H1 (cell line): ENCODE measurements at regions not wholly inside any gene's neighbourhood (a gene's known extent, or its start where the extent isn't known, plus 50 kb on each side); places are given as distances from the start of the nearest gene placed in this dataset.

Experiments used
- CTCF ChIA-PET: fragments of 300-600 bp; sonication (Branson Sonifier 250); formaldehyde crosslinking; loops from one replicate; lab custom pipeline; 2021; ENCODE audit not compliant: partially characterized antibody; lab: Charles Lee
- POLR2A ChIA-PET: fragments of 300-600 bp; sonication (Branson Sonifier 250); formaldehyde crosslinking; loops from one replicate; lab custom pipeline; 2021; ENCODE audit warnings: inconsistent platforms; ENCODE audit not compliant: partially characterized antibody; lab: Charles Lee
- DNase-seq, 2 experiments: peaks; one replicate each; pipeline versions ENCODE4 v3.0.0 to v3.0.0-alpha.2; 2010 to 2022; ENCODE audit warnings: low spot score in 2 of 2, low read depth in 1 of 2, mixed read lengths in 1 of 2
- FAIRE-seq: peaks from 2 replicates; lab custom pipeline; 2011; peaks lifted over from hg19 to GRCh38; lab: Jason Lieb, UNC
- H2AFZ ChIP-seq: 2 replicates; pipeline ENCODE4 v1.8.1; 2012; ENCODE audit warnings: low read length, inconsistent platforms
- H2AK5ac ChIP-seq: 2 replicates; pipeline ENCODE4 v1.6.1; 2013; ENCODE audit warnings: low read depth, low read length
- H2BK120ac ChIP-seq: replicated peaks from 2 replicates; pipeline ENCODE3; 2013; ENCODE audit warnings: low read depth, low read length, inconsistent platforms
- H2BK12ac ChIP-seq: 2 replicates; pipeline ENCODE4 v1.6.1; 2013; ENCODE audit warnings: low read depth, low read length
- H2BK15ac ChIP-seq: 2 replicates; pipeline ENCODE4 v1.6.1; 2013; ENCODE audit warnings: low read length
- H2BK20ac ChIP-seq: 2 replicates; pipeline ENCODE4 v1.6.1; 2013; ENCODE audit warnings: low read length
- H2BK5ac ChIP-seq: 2 replicates; pipeline ENCODE4 v1.6.1; 2013; ENCODE audit warnings: low read depth, low read length
- H3K14ac ChIP-seq: 2 replicates; pipeline ENCODE4 v1.6.1; 2013; ENCODE audit warnings: inconsistent platforms; ENCODE audit not compliant: insufficient read length
- H3K18ac ChIP-seq: 2 replicates; pipeline ENCODE4 v1.6.1; 2013; ENCODE audit warnings: low read length; ENCODE audit errors: extremely low read depth
- H3K23ac ChIP-seq: 2 replicates; pipeline ENCODE4 v1.6.1; 2013; ENCODE audit warnings: inconsistent platforms; ENCODE audit not compliant: insufficient read length
- H3K23me2 ChIP-seq: 2 replicates; pipeline ENCODE4 v1.6.1; 2013; ENCODE audit warnings: low read depth, low read length
- H3K27ac ChIP-seq: 2 replicates; pipeline ENCODE4 v1.6.1; 2011; ENCODE audit warnings: low read depth, low read length, inconsistent platforms
- H3K27me3 ChIP-seq, 4 experiments: replicated peaks in 1 of 4; 1 replicate in 1 of 4; 2 replicates in 3 of 4; pipeline versions ENCODE4 v1.6.1 to v1.8.1; 2011 to 2013; ENCODE audit warnings: low read length in 3 of 4, mild to moderate bottlenecking in 3 of 4, inconsistent platforms in 2 of 4, mixed read lengths in 2 of 4, moderate library complexity in 1 of 4; ENCODE audit not compliant: control insufficient read depth in 3 of 4, insufficient read depth in 3 of 4; ENCODE audit errors: extremely low read depth in 1 of 4
- H3K36me3 ChIP-seq, 4 experiments: 2 replicates each; pipeline versions ENCODE4 v1.6.1 to v1.8.1; 2011 to 2013; ENCODE audit warnings: mild to moderate bottlenecking in 4 of 4, low read length in 3 of 4, moderate library complexity in 2 of 4, control low read depth in 1 of 4, inconsistent platforms in 1 of 4; ENCODE audit not compliant: insufficient read depth in 4 of 4, control insufficient read depth in 2 of 4
- H3K4ac ChIP-seq: replicated peaks from 2 replicates; pipeline ENCODE3; 2013; ENCODE audit warnings: low read length, low read depth, mixed read lengths, inconsistent platforms; ENCODE audit not compliant: insufficient read length
- H3K4me1 ChIP-seq, 4 experiments: replicated peaks in 1 of 4; 1 replicate in 1 of 4; 2 replicates in 3 of 4; pipeline versions ENCODE4 v1.6.1 to v1.8.1; 2011 to 2013; ENCODE audit warnings: low read length in 3 of 4, inconsistent platforms in 2 of 4, mixed read lengths in 1 of 4; ENCODE audit not compliant: insufficient read depth in 4 of 4, control insufficient read depth in 3 of 4
- H3K4me2 ChIP-seq, 2 experiments: 2 replicates each; pipeline versions ENCODE4 v1.6.1 to v1.8.1; 2011 to 2013; ENCODE audit warnings: low read depth in 2 of 2, low read length in 2 of 2, control low read depth in 1 of 2, inconsistent platforms in 1 of 2, mild to moderate bottlenecking in 1 of 2; ENCODE audit not compliant: insufficient read depth in 1 of 2
- H3K4me3 ChIP-seq, 4 experiments: fragments of 200-600, 300-600 bp in 1 of 4; sonication (generic), shearing (Covaris generic), sonication (Bioruptor Twin) in 1 of 4; 2 replicates each; pipeline versions ENCODE4 v1.5.1 to v1.8.1; 2011 to 2016; ENCODE audit warnings: low read length in 4 of 4, low read depth in 3 of 4, control low read depth in 2 of 4, inconsistent platforms in 2 of 4, mild to moderate bottlenecking in 2 of 4, mixed read lengths in 1 of 4, moderate library complexity in 1 of 4; ENCODE audit not compliant: insufficient read depth in 2 of 4; ENCODE audit errors: extremely low read depth in 1 of 4
- H3K56ac ChIP-seq: replicated peaks from 2 replicates; pipeline ENCODE3; 2013; ENCODE audit warnings: low read depth, mild to moderate bottlenecking, mixed read lengths, low read length, inconsistent platforms; ENCODE audit not compliant: insufficient read length
- H3K79me1 ChIP-seq: 2 replicates; pipeline ENCODE4 v1.6.1; 2013; ENCODE audit warnings: low read depth, low read length, control low read depth
- H3K79me2 ChIP-seq, 2 experiments: 2 replicates each; pipeline versions ENCODE4 v1.6.1 to v1.8.1; 2012 to 2013; ENCODE audit warnings: low read length in 2 of 2, mild to moderate bottlenecking in 2 of 2, inconsistent platforms in 1 of 2; ENCODE audit not compliant: insufficient read depth in 2 of 2, control insufficient read depth in 1 of 2
- H3K9ac ChIP-seq, 4 experiments: replicated peaks in 1 of 4; 1 replicate in 1 of 4; 2 replicates in 3 of 4; pipeline versions ENCODE4 v1.6.1 to v1.8.1; 2011 to 2013; ENCODE audit warnings: low read depth in 3 of 4, low read length in 3 of 4, control low read depth in 2 of 4, mild to moderate bottlenecking in 2 of 4, moderate library complexity in 2 of 4, inconsistent platforms in 1 of 4; ENCODE audit errors: extremely low read depth in 1 of 4
- H3K9me3 ChIP-seq, 2 experiments: 2 replicates each; pipeline versions ENCODE4 v1.6.1 to v1.8.1; 2012 to 2013; ENCODE audit warnings: mild to moderate bottlenecking in 2 of 2, moderate library complexity in 2 of 2, control low read depth in 1 of 2, inconsistent platforms in 1 of 2, low read depth in 1 of 2, low read length in 1 of 2, mixed read lengths in 1 of 2; ENCODE audit not compliant: insufficient read depth in 2 of 2
- H4K20me1 ChIP-seq, 2 experiments: replicated peaks in 1 of 2; 2 replicates each; pipeline versions ENCODE3 to v1.8.1; 2011 to 2013; ENCODE audit warnings: inconsistent platforms in 2 of 2, low read length in 2 of 2, mild to moderate bottlenecking in 1 of 2; ENCODE audit not compliant: insufficient read depth in 2 of 2, control insufficient read depth in 1 of 2
- H4K5ac ChIP-seq: 2 replicates; pipeline ENCODE4 v1.6.1; 2013; ENCODE audit warnings: low read length, low read depth, mixed read lengths, inconsistent platforms; ENCODE audit not compliant: insufficient read length
- H4K8ac ChIP-seq: 2 replicates; pipeline ENCODE4 v1.8.0; 2013; ENCODE audit warnings: mild to moderate bottlenecking, moderate library complexity, low read length, inconsistent platforms; ENCODE audit not compliant: insufficient read depth; ENCODE audit errors: extremely low read depth
- H4K91ac ChIP-seq: replicated peaks from 2 replicates; pipeline ENCODE3; 2013; ENCODE audit warnings: low read length, mixed read lengths, inconsistent platforms; ENCODE audit not compliant: insufficient read length
- ASH2L ChIP-seq: fragments of 200-600, 300-600 bp; sonication (generic); IDR thresholded peaks from one replicate; pipeline ENCODE4 v1.7.1; 2017; ENCODE audit warnings: low read length
- ATF3 ChIP-seq: IDR thresholded peaks from 2 replicates; pipeline ENCODE4 v1.6.1; 2011; ENCODE audit warnings: low read depth, mild to moderate bottlenecking, low read length; ENCODE audit not compliant: insufficient read depth
- BACH1 ChIP-seq: IDR thresholded peaks from 2 replicates; pipeline ENCODE4 v1.6.1; 2012; ENCODE audit warnings: low read length, improper control_type of control experiment
- CBX5 ChIP-seq: fragments of 300-800, 300-1000 bp; sonication (generic); IDR thresholded peaks from 2 replicates; pipeline ENCODE4 v1.7.1; 2016; ENCODE audit warnings: antibody characterized with exemption, low read length, low read depth
- CTBP2 ChIP-seq: IDR thresholded peaks from 2 replicates; pipeline ENCODE4 v1.7.0; 2011; ENCODE audit warnings: borderline replicate concordance, mild to moderate bottlenecking, moderate library complexity, mixed read lengths, low read length; ENCODE audit not compliant: insufficient read depth, insufficient read length
- MAFK ChIP-seq: IDR thresholded peaks from 2 replicates; pipeline ENCODE4 v1.6.1; 2012; ENCODE audit warnings: low read depth, mild to moderate bottlenecking, improper control_type of control experiment, low read length
- NRF1 ChIP-seq: IDR thresholded peaks from 2 replicates; pipeline ENCODE4 v1.6.1; 2011; ENCODE audit warnings: mild to moderate bottlenecking, low read depth, low read length, improper control_type of control experiment
- POLR2A ChIP-seq, 2 experiments: IDR thresholded peaks; 1 replicate in 1 of 2; 2 replicates in 1 of 2; pipeline ENCODE4 v1.6.1; 2011; ENCODE audit warnings: low read depth in 2 of 2, low read length in 2 of 2, mild to moderate bottlenecking in 2 of 2; ENCODE audit errors: control extremely low read depth in 1 of 2
- RFX5 ChIP-seq: IDR thresholded peaks from 2 replicates; pipeline ENCODE4 v1.6.1; 2011; ENCODE audit warnings: low read depth, low read length, improper control_type of control experiment, borderline replicate concordance
- RNF2 ChIP-seq: fragments of 200-900, 300-1000 bp; sonication (generic); IDR thresholded peaks from 2 replicates; pipeline ENCODE4 v1.7.1; 2016; ENCODE audit warnings: borderline replicate concordance, low read depth, mild to moderate bottlenecking, antibody characterized with exemption, low read length; ENCODE audit not compliant: poor library complexity, severe bottlenecking; ENCODE audit errors: missing control alignments
- SAP30 ChIP-seq: fragments of 300-600 bp; sonication (generic); IDR thresholded peaks from 2 replicates; pipeline ENCODE4 v1.7.1; 2012; ENCODE audit warnings: low read length, moderate library complexity, mild to moderate bottlenecking, inconsistent platforms; ENCODE audit not compliant: insufficient read depth, insufficient replicate concordance
- SP1 ChIP-seq: IDR thresholded peaks from 2 replicates; pipeline ENCODE4 v1.6.1; 2011; ENCODE audit warnings: low read depth, low read length
- SUZ12 ChIP-seq: fragments of 200-600 bp; sonication (generic); IDR thresholded peaks from 2 replicates; pipeline ENCODE4 v1.6.1; 2012; ENCODE audit warnings: mild to moderate bottlenecking, inconsistent platforms, low read length, moderate library complexity, mixed read lengths
- TCF12 ChIP-seq: IDR thresholded peaks from 2 replicates; pipeline ENCODE4 v1.6.1; 2011; ENCODE audit warnings: low read depth, mild to moderate bottlenecking, low read length
- TEAD4 ChIP-seq: IDR thresholded peaks from 2 replicates; pipeline ENCODE4 v1.6.1; 2012; ENCODE audit warnings: low read depth, low read length, inconsistent platforms, mixed read lengths
- WGBS, 2 experiments: shearing (Covaris generic) in 1 of 2; methylation state at CpG; one replicate each; pipeline versions ENCODE4 v1.1.6 to v1.1.7; 2013 to 2015; ENCODE audit warnings: low lambda C conversion rate in 2 of 2, mixed read lengths in 2 of 2, inconsistent platforms in 1 of 2, low coverage in 1 of 2, missing lambda C conversion rate in 1 of 2; ENCODE audit not compliant: insufficient replicate concordance in 2 of 2, insufficient coverage in 1 of 2, insufficient read length in 1 of 2; ENCODE audit errors: extremely low coverage in 1 of 2, missing lambda C conversion rate in 1 of 2; 5-methylcytosine and 5-hydroxymethylcytosine counted together

GRCh38 chr7:114128880-114129279 is 210.1 kb upstream of the PPP1R3A start:
- H4K91ac ChIP-seq = no peak overlapping the region
- H3K4me3 ChIP-seq = no peak overlapping the region
- no peaks in the 10 kb centered on the region for H3K27me3 ChIP-seq
- no peak overlapping the region for H3K18ac ChIP-seq
- H2BK12ac ChIP-seq = no peak overlapping the region
- H3K9ac ChIP-seq = no peak overlapping the region
- no peak overlapping the region for H3K4me2 ChIP-seq
- FAIRE-seq = no peak
- no peak overlapping the region for H2AK5ac ChIP-seq
- WGBS, 2 experiments = 94% methylated on average over 1 of the region's 1 CpG; no CpG with 5 or more reads in 1 of the 2 experiments
- H3K23ac ChIP-seq = no peak overlapping the region
- H3K9me3 ChIP-seq = no peaks in the 10 kb centered on the region
- H3K27ac ChIP-seq = no peak overlapping the region
- no peak overlapping the region for H3K14ac ChIP-seq
- ChIA-PET POLR2A (no interaction called here), CTCF (no interaction called here)
- H3K36me3 ChIP-seq = no peaks in the 10 kb centered on the region
- no peak overlapping the region for H4K5ac ChIP-seq
- H2BK15ac ChIP-seq = no peak overlapping the region
- no peak for DNase-seq
- H3K79me1 ChIP-seq = no peaks in the 10 kb centered on the region
- no peak overlapping the region for H3K56ac ChIP-seq
- no peak overlapping the region for H2BK120ac ChIP-seq
- no peak overlapping the region for H2BK20ac ChIP-seq
- no peak overlapping the region for H2BK5ac ChIP-seq
- H3K23me2 ChIP-seq = no peaks in the 10 kb centered on the region
- no peaks in the 10 kb centered on the region for H3K79me2 ChIP-seq
- H3K4ac ChIP-seq = no peak overlapping the region
- H4K20me1 ChIP-seq = no peaks in the 10 kb centered on the region
- no peaks in the 10 kb centered on the region for H3K4me1 ChIP-seq
- no peak overlapping the region for H4K8ac ChIP-seq
- no peak overlapping the region for H2AFZ ChIP-seq
- TF ChIP-seq TEAD4 = no peak
- TF ChIP-seq BACH1 = no peak
- no peak for TF ChIP-seq RFX5
- TF ChIP-seq CBX5 = no peak
- TF ChIP-seq CTBP2 = no peak
- no peak for TF ChIP-seq SAP30
- TF ChIP-seq SP1 = no peak
- TF ChIP-seq TCF12 = no peak
- TF ChIP-seq NRF1 = no peak
- TF ChIP-seq MAFK = no peak
- TF ChIP-seq ATF3 = no peak
- no peak for TF ChIP-seq RNF2
- no peak for TF ChIP-seq SUZ12
- no peak for TF ChIP-seq ASH2L
- no peak for TF ChIP-seq POLR2A (IDR thresholded peaks at IDR 0.05; ENCODE audit: control extremely low read depth in 1 of 2, low read depth in 2 of 2, low read length in 2 of 2)
